Amniotic stem cell (primary cell): ENCODE measurements at regions not wholly inside any gene's neighbourhood (a gene's known extent, or its start where the extent isn't known, plus 50 kb on each side); places are given as distances from the start of the nearest gene placed in this dataset.
"Not testable (repeated sequence)": the region's sequence is repeated elsewhere in the genome, so short reads cannot be mapped to it uniquely, and the experiment has no call there.

Experiments
- DNase-seq: peaks from one replicate; lab custom pipeline; 2025; lab: John Stamatoyannopoulos, UW

DNA sequence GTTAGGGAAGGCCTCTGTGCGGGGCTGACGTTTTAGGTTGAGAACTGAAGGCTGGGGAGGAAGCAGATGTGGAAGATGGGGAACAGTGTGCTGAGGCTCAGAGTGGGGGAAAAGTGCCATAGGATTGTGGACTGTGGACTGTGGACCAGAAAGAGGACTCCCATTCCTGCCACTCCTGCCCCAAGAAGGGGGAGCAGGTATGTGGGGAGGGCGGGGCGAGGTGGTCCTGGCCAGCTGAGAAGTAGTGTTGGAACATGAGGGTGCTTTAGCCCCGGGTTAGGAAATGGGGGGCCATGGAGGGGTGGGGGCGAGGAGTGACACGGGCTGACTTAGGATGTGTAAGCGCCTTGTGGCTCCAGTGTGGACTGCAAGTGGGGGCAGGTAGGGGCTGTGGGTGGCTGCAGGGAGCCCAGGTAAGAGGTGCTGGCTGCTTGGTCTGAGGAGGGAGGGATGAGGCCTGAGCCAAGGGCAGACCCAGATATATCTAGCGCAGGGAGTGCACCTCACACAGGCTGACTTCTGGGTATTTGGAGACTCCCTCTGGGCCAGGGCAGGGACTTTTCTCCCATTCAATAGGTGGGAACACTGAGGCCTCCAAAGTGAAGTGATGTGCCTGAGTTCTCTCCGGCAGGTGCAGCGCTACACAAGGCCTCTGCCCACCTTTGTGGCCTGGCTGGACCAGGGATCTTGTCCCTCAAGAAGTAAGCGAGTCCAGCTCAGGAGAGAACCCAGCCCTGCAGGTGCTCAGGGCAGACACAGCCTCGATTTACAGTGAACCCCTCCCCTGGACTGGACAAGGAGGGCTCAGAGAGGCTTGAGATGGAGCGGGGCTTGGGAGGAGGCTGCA, 76.6 kb upstream of the TOX2 start:
- DNase-seq = no peak

DNA sequence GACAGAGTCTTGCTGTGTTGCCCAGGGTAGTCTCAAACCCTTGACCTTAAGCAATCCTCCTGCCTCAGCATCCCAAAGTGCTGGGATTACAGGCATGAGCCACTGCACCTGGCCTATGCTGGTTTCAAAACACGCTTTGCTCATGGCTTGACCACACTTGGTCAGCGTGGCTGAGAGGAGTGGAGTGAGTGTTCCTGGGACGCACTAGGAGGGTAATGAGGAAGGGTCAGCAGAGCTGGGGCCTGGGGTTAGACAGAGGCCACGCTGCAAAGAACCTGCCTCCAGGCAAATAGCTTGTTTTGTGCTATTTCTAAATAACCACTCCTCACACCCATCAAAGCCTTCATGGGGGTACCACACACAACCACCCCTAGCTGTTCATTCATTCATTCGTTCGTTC, 77.9 kb upstream of the TOX2 start:
- DNase-seq = no peak

DNA sequence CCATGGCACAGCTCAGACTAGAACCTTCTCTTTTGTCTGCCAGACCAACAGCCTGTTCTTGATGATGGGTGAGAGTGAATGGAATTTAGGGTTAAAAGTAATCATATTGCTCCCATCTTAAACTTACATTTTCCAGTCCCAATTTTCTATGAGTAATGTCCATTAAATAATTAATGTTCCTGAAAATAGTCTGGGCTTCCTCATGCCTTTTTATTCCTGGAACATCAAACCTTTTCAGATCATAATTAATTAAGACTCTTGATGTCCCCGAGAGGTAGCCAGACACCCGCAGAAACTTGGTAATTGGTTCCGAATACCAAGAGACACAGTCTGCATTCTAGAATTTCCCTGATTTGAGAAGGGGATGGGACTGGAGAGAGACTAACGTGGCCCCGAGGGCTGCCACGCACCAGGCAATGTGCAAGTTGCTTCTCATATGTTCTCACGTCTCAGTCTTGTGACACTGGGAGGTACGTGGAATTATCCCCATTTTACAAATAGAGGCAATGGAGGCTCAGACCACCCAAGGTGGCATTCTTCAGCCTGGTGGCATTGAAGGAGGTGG, 78.6 kb upstream of the TOX2 start:
- no peak for DNase-seq

DNA sequence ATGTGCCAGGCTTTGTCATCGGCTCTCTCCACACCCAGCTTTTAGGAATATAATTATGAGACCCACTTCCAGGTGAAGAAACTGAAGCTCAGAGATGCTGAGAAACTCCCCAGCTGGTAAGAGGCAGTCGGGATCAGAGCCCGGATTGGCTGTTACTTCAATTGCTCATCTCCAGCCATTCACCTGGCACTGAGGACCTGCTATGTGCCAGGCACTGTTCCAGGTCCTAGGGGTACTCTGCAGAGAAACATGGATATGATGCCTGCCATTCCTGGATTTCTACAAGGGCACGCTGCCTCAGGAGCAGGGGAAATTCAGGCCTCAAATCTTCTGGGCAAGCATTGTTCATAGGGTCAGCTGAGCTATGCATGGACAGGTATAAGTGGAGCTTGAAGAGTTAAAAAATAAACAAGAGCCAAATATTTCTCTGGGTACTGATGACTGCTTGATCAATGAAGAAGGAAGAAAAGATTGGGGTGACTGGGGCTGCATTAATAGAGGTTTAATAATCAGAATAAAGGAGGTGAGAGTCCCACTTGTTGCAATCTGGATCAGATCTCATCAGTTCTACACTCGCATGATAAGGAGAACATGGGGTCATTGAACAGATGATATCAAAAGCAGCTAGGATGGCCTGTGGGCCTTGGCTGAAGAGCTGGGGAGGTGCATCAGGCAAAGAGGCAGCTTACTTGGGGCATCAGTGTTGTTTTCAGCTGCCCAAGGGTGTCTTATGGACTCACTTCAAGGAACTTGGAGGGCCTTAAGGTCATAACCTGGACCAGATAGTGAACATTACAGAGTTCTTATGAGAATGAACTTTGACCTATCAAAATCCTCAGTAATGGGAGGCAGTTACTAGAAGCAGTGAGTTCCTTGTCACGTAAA, 80.9 kb upstream of the TOX2 start:
- DNase-seq = no peak

DNA sequence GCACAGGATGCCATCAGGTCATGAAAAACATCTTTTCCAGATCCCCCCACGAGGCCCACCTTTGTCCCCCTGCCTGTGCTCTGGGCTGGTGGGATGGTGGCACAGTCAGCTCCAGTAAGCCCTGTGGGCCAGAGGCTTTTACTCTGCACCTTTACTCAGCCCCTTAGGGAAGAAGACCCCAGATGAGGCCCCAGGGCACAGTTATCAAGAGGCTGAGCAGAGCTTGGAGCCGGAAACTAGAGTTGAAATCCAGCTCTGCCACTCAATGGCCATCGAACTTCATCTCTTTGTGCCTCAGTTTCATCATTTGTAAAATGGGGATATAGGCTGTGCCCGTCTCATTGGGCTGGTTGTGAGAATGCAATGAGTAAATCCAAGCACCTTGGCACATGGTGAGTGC, 81.7 kb upstream of the TOX2 start:
- DNase-seq = no peak

DNA sequence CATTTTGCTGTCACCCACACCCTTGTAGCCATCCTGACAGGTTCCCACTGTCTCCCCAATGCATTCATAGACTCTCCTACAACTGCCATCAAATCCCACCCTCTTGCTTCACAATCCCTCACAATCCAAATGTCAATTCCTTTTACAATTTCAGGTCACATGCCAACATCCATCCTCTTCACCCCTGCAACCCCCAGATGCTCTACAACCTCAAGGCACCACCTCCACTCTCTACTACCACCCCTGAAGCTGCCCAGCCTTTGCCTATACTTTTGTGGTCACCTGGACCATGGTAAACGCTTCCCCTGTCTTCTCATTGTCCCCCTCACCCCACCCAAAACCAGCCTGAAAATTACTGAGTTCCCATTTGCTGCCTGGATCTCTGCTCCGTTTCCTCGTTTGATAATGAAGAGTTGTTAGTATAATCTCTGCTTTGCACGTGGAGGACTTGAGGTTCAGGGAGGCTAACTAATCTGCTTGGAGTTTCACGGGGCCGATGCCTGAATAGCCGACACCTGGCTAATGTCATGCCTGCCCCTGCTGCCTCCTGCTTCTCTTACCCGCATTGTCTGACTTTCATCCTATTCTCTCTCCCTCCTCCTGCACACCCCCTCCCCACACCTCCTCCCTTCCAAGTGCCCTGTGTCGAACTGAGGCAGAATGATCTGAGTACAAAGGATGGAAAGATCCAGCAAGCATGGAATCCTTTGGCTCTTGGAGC, 82.4 kb upstream of the TOX2 start:
- DNase-seq = no peak

DNA sequence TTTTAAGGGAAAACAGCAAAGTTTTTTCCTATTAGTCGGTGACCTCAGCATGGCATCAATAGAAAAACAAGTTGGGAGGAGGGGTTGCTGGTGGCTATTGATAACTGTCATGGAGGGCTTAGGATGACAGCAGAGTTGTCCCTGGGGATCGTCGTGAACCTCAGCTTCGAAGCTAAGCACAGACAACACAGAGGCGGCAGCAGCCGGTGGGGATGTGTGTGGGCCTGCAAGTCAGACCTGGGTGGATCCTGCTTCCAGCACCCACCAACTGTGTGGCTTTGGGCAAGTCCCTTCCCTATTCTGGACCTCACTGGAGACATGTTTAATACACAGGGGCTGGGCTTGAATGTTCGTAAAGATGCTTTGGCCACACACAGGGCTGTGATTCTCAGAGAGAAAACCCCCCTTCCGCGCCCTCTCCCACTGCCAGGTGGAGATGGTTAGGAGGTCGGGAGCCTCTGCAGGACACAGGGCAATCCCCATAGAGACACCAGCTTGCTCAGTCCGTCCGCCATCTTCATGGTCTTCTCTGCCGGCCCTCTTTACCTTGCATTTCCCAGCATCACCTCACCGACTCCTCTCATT, 83.1 kb upstream of the TOX2 start:
- DNase-seq = no peak

DNA sequence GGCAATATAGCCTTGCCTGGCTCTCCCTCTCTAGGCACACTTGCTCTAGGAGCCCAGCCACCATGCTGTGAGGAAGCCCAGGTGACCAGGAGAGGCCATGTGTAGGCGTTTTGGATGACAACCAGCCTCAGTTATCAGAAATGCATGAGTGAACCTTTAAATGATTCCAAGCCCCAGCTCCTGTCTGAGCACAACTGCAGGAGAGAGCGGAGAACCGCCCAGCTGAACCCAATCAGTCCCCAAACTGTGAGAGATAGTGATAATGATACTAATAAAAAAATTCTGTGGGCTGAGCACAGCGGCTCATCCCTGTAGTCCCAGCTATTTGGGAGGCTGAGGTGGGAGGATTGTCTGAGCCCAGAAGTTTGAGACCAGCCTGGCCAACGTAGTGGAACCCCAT, 83.8 kb upstream of the TOX2 start:
- DNase-seq = no peak

DNA sequence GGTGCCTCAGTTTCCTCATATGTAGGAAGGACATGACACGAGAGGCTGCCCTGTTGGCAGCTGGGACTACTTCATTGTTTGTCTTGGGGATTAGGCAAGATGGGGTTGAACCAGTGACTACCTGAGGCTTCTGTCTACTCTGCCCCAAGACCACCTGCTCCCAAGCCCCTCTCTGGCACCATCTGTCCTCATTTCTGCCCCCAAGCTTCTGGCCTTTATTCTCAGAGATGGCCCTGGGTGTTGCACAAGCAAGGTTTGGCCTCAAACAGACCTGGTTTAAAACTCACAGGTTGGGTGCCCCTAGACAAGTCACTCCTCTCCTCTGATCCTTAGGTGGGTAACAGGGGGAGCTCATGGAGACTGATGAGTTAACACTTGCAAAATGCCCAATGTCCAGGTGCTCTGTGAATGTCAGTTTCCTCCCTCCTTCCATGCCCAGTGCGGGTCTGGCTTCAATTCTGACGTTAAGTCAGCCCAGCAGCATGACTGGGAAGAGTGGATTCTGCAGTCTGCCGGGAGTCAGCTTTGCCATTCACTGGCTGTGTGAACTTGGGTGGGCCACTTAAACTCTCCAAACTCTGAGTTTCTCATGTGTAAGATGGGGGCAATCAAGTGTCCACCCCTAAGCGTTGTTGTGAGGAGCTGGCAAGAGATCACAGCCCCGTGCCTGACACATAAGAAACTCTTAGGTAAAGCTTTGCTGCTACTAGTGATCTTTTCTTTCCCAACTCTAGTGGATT, 84.5 kb upstream of the TOX2 start:
- DNase-seq = no peak

DNA sequence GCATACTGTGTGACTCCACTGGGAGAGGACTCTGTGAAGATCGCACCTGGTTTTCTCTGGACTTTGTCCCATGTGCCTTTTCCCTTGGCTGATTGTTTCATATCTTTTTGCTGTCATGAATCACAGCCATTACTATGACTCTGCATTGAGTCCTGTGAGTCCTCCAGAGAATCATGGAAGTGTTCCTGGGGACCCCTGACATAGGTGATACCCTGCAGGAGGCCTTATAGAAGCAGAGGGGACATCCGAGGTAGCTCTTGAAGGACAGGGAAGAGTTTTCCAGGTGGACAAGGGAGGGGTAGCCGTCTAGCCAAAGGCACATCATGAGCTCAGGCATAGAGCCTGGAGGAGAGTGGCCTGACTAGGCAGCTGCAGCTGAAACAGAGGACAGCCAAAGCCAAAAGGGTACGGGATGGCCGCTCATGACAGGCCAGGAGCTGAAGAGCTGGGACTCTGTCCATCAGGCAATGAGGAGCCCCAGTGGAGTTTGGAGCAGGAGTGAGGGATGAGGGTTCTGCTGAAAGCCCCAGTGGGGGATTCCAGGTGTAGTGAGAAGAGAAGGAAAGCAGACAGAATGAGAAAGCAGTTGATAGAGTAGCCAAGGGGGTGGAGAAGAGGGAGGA, 86.6 kb upstream of the TOX2 start:
- DNase-seq = no peak

DNA sequence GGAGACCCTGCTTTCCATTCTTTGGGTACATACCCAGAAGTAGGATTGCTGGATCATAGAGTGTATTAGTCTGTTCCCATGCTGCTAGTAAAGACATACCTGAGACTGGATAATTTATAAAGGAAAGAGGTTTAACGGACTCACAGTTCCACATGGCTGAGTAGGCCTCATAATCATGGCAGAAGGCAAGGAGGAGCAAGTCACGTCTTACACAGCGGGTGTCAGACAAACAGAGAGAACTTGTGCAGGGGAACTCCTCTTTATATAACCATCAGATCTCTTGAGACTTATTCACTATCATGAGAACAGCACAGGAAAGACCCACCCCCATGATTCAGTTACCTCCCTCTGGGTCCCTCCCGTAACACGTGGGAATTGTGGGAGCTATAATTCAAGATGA, 87.7 kb upstream of the TOX2 start:
- not testable (repeated sequence) for DNase-seq

DNA sequence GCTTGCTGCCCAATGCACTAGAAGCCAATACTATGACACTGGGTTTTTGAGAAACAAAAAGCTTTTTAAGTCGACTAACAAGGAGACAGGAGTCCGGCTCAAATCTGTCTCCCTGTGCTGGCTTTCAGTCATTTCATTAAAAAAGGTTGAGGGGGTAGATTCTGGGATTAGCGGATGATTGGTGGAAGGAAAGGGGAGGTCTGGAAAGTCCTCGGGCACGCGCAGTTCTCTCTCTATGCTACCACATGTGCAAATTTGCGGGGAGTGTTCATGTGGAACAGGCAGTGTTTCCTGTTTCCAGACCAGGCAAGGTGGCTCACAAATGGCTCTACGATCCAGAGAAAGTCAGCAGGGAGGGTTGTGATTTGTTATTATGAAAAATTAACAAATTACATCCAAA, 89.1 kb upstream of the TOX2 start:
- DNase-seq = no peak

DNA sequence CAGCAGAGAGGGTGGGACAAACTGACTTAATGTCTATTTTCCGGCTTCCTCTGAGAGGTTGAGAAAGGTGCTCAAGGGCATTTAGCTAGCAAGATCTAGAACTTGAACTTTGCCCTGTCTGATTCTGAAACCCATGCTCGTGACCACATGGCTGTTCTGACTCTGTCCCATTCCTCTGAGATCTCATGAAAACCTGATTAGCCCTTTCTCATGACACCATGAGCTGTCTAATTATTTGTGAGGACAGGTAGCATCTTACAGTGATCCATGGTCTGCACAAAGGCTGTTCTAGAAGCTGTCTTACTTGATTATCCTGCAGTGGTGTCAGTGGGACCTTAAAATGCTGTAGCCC, 89.6 kb upstream of the TOX2 start:
- no peak for DNase-seq

DNA sequence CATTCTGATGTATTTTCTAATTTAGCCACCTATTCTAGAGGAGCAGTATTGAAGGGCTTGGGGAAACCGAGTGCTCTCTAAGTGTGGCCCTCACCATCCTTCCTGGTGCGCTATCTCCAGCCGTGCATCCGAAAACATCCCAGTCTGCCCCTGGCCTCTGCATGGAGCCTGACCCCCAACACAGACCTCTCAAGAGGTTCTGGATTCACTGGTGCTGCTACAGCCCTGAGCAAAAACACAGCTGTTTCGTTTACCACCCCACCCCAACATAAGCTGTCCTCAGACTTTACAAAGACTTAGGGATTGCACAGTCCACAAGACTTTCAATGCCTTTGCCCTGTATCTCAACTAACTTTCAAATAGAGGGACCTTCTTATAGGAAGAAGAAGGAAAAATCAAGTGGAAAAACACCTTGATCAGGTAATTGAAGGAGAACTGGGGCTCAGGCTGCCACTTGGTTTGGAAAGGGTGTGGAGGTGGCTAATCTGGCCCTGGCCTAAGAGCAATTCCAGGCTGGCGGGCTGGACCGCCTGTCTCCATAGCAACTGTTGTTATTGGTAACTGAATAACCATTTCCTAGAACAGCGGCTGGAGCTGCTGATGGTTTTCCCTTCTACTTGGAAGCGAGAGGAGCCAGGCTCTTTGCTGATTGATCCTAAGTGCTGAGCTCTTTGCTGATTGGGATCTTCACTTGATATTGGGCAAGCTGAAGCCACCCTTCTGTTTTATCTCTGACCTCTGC, 90.2 kb upstream of the TOX2 start:
- DNase-seq = no peak

DNA sequence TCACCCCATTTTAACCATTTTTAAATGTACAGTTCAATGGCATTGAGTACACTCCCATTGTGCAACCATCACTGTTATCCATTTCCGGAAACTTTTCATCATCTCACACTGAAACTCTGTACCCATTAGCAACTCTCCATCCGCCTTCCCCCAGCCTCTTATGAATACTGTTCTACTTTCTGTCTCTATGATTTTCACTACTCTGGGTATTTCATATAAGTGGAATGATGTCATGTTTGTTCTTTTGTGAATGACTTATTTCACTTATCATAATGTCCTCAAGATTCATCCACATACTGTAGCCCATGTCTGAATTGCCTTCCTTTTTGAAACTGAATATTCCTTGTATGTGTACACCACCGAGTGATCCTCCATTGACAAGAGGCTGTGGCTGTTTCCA, 92.9 kb upstream of the TOX2 start:
- no peak for DNase-seq

DNA sequence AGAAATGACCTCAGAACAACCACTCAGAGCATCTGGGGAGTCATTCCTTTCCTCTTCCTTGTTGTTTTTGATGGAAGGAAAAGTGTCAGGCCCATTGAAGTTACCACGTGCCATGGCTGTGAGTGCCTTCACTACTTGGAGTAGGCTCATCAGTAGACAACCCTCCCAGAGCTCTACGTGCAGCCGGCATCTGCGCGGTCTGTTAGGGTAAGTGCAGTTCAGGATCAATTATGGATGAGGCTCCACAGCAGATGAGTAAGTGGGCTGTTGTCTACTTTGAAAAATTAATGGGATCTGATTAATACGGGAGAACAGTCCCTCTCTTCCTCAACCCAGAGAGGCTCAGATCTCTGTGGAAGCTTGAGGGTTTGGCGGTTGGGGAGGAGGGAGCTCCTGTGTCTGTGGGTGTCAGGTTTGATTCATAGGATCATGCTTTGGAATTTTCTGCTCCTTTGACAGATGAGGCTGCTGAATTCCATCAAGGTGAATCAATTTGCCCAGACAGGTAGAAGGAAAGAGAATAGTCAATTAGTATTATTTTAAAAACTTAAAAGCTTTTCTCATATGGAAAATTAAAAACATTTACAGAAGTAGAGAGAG, 93.8 kb upstream of the TOX2 start:
- no peak for DNase-seq

DNA sequence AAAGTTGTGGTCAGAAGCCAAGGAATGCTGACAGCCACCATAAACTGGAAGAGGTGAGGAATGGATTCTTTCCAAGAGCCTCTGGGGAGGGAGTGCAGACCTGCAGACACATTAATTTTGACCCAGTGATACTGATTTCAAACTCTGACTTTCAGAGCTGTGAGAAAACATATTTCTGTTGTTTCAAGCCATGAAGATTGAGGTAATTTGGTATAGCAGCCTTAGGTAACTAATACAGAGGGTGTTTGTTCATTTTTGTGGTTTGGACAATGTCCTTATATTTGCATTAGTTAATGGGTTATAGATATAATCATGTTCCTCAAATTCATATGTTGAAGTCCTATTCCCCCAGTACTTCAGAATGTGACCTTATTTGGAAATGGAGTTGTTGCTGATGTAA, 85.4 kb upstream of the GTSF1L start:
- DNase-seq = no peak

DNA sequence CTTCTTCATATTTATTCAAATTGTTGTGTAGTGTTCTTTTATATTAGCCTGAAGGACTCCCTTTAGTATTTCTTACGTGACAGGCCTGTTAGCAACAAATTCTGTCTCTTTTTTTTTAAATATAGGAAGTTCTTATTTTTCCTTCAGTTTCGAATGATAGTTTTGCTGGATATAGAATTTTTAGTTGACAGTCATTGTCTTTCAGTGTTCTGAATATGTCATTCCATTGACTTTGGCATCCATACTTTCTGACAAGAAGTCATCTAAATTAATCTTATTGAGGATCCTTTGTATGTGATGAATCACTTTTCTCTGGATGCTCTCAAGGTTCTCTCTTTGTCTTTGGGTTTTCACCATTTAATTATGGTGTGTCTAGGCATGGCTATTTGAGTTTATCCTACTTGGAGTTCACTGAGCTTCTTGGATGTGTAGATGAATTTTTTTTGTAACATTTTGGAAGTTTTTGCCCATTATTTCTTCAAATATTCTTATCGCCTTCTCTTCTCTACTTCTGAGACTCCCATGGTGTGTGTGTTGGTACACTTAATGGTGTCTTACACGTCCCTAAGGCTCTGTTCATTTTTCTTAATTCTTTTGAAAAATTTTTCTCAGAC, 82.5 kb upstream of the GTSF1L start:
- DNase-seq = no peak

DNA sequence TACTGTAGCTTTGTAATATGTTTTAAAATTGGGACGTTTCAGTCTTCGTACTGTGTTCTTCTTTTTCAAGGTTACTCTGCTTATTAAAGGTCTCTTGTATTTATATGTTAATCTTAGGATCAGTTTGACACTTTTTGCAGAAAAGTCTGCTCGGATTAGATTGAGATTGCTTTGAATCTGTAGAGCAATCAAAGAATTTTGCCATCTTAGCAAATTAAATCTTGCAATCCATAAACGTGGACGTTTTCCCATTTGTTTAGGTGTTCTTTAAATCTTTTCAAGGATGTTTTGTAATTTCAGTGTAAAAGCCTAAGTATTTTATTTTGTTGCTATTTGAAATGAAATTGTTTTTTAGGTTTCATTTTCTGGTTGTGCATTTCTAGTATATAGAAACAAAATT, 78.0 kb upstream of the GTSF1L start:
- DNase-seq = no peak
